NCI-H1105 treated with DMSO at 0.1 percent for 48 hours (cell line): ENCODE measurements at regions not wholly inside any gene's neighbourhood (a gene's known extent, or its start where the extent isn't known, plus 50 kb on each side); places are given as distances from the start of the nearest gene placed in this dataset.
A peak's percentile ranks its signal among the peaks of the same experiment; 100 is the strongest.

ENCODE experiments used
- DNase-seq: peaks from one replicate; lab custom pipeline; 2025; lab: John Stamatoyannopoulos, UW

- DNase-seq: no peak
Observed at GRCh38 chr3:147758771-147759170, 349.6 kb downstream of the ZIC1 start.

GRCh38 chr3:147760085-147760484 is 350.9 kb downstream of the ZIC1 start:
- DNase-seq: no peak

GRCh38 chr3:147760941-147761340 is 351.8 kb downstream of the ZIC1 start:
- DNase-seq: no peak

- peak; percentile 8 for DNase-seq
Observed at GRCh38 chr3:147773116-147773630, 364.0 kb downstream of the ZIC1 start.

GRCh38 chr3:147775411-147775810 is 366.2 kb downstream of the ZIC1 start:
- DNase-seq: no peak

- no peak for DNase-seq
Observed at GRCh38 chr3:147775816-147776530, 366.8 kb downstream of the ZIC1 start.

- DNase-seq: no peak
Observed at GRCh38 chr3:147793841-147794240, 384.7 kb downstream of the ZIC1 start.

GRCh38 chr3:147794596-147794995 is 385.4 kb downstream of the ZIC1 start:
- DNase-seq: no peak

- peak; percentile 21 for DNase-seq
Observed at GRCh38 chr3:147795418-147795817, 386.3 kb downstream of the ZIC1 start.

GRCh38 chr3:147797095-147797494 is 387.9 kb downstream of the ZIC1 start:
- DNase-seq: peak; percentile 97

GRCh38 chr3:147799601-147800000 is 390.4 kb downstream of the ZIC1 start:
- DNase-seq: no peak

- no peak for DNase-seq
Observed at GRCh38 chr3:147807776-147808175, 398.6 kb downstream of the ZIC1 start.

- DNase-seq: peak; percentile 13
Observed at GRCh38 chr3:147809206-147809605, 400.0 kb downstream of the ZIC1 start.

GRCh38 chr3:147812186-147812911 is 403.2 kb downstream of the ZIC1 start:
- DNase-seq: no peak

- DNase-seq: no peak
Observed at GRCh38 chr3:147813256-147813655, 404.1 kb downstream of the ZIC1 start.

GRCh38 chr3:147816752-147817151 is 407.6 kb downstream of the ZIC1 start:
- peak; percentile 88 for DNase-seq

- no peak for DNase-seq
Observed at GRCh38 chr3:147832611-147833010, 423.4 kb downstream of the ZIC1 start.

GRCh38 chr3:147836330-147836729 is 427.2 kb downstream of the ZIC1 start:
- no peak for DNase-seq

GRCh38 chr3:147838652-147839051 is 429.5 kb downstream of the ZIC1 start:
- no peak for DNase-seq

- DNase-seq: no peak
Observed at GRCh38 chr3:147843331-147843730, 434.2 kb downstream of the ZIC1 start.

- DNase-seq: no peak
Observed at GRCh38 chr3:147846293-147846692, 437.1 kb downstream of the ZIC1 start.

GRCh38 chr3:147846854-147847478 is 437.8 kb downstream of the ZIC1 start:
- no peak for DNase-seq

- no peak for DNase-seq
Observed at GRCh38 chr3:147851062-147851461, 441.9 kb downstream of the ZIC1 start.
